GM20000 (cell line): ENCODE measurements at regions not wholly inside any gene's neighbourhood (a gene's known extent, or its start where the extent isn't known, plus 50 kb on each side); places are given as distances from the start of the nearest gene placed in this dataset.

Experiments used
- DNase-seq: peaks from one replicate; pipeline ENCODE4 v3.0.0; 2012; ENCODE audit warnings: low spot score
- TF ChIP-seq, protein P1 (sequence below): IDR thresholded peaks from 2 replicates; pipeline ENCODE4 v1.5.1; 2012; ENCODE audit warnings: mild to moderate bottlenecking, control low read depth; ENCODE audit errors: extremely low read depth, missing control alignments

DNA sequence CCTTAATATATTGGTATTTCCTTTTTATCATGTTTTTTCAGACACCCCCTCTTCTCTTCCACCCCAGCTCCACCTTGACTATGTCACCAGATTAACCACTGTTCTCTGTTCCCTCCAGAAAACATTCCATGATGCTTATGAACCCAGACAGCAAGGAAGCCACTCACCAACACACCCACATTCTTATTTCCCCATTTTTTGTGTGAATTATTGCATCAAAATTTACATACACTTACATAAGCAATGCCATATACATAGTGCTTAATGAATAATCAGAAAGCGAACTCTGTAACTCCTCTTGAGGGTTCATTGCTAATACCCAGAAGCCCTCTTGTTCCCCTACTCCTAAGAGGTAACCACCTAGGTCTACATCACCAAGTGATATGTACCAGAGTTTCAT is 182.3 kb upstream of the CDYL start:
- DNase-seq: no peak
- TF ChIP-seq, protein P1, sequence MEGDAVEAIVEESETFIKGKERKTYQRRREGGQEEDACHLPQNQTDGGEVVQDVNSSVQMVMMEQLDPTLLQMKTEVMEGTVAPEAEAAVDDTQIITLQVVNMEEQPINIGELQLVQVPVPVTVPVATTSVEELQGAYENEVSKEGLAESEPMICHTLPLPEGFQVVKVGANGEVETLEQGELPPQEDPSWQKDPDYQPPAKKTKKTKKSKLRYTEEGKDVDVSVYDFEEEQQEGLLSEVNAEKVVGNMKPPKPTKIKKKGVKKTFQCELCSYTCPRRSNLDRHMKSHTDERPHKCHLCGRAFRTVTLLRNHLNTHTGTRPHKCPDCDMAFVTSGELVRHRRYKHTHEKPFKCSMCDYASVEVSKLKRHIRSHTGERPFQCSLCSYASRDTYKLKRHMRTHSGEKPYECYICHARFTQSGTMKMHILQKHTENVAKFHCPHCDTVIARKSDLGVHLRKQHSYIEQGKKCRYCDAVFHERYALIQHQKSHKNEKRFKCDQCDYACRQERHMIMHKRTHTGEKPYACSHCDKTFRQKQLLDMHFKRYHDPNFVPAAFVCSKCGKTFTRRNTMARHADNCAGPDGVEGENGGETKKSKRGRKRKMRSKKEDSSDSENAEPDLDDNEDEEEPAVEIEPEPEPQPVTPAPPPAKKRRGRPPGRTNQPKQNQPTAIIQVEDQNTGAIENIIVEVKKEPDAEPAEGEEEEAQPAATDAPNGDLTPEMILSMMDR: no peak

DNA sequence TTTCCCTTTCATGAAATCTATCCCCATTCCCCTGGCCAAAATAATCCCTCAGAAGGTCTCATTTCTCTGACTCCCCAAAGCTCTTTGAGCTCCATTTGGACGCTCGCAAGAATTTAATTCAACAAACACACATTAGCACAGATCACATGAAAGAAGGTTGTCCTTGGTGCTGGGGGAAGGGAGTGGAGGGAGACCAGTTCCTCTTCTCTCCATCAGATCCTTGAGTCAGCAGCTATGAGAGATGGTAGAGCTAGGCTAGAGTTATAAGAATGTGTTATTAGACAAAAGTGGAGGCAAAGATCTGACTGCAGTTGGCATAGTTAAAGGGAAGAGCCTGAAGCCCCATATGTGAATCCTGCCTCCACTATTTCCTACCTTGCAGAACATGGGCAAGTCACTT is 184.2 kb upstream of the CDYL start:
- TF ChIP-seq, protein P1: no peak

DNA sequence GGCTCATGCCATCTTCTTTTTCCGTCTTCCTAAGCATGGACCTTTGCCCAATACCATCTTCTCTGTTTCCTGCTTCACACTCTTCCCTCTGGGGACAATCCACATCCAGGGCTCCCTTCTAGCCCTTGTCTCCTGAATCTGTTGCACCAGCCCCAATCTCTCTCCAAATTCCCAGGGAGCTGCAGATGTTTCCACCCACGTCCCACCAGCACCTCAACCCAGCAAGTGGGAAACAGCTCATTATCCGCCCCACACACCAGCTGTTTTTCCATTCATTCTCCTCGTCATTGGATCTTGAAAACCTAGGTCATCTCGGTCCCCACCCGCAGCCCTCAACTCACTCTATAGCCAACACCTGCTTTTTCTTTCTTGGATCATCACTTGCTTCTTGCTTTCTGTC is 185.0 kb upstream of the CDYL start:
- no peak for DNase-seq
- TF ChIP-seq, protein P1: no peak

More for the DNA sequence above, 184.2 kb upstream of the CDYL start:
- DNase-seq: no peak

DNA sequence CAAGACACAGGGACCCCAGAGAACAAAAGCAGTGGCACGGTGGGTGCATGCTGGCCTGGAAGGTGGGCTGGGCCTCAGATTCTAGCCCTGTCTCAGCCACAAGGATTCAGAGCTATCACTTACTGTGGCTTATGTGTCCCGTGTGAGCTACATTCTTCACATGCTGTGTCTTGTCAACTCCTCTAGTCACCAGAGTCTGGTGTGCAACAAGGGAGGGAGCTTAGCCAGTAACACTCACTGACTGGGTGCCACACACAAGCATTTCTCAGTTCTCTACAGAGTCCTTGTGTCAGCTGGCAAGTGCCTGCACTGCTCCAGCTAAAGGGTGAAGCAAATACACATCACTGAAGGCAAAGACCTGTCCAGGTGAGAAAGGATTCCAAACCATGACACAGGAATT is 186.9 kb upstream of the CDYL start:
- TF ChIP-seq, protein P1: no peak
- no peak for DNase-seq

DNA sequence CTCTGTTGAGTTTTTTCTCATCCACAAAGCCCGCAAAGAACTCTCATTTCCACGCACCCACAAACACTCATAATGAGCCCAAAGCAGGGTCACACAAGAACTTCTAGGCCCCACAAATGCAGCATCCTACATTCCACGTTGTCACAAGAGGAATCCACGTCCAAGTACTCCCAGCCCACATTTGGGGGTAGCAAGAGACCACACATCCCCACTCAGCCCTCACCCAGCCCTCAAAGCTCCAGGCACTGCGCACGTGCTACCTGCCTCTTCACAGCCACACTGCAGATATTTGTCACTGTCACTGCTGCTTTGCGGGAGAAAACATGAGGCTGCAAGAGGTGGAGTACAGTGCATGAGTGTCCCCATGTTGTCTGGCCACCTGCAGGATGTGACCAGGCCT is 187.6 kb upstream of the CDYL start:
- DNase-seq: no peak
- TF ChIP-seq, protein P1: no peak

DNA sequence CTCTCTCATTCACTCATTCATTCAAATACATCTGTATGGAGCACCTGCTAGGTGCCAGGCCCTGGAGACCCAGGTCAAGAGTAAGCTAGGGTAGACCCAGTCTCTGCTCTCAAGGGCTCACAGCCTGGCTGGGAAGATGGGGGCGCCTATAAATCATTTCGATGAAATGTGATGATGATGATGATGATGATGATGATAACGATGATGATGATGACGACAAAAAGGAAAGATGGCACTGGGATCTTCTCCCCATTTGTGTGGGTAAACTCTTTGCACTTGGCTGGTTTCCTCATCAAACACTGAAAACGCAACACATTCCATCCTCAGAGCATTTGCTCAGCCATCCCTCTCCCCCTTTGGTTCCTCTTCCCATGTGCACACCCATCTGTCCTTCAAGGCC is 188.0 kb upstream of the CDYL start:
- TF ChIP-seq, protein P1: no peak
- DNase-seq: no peak

DNA sequence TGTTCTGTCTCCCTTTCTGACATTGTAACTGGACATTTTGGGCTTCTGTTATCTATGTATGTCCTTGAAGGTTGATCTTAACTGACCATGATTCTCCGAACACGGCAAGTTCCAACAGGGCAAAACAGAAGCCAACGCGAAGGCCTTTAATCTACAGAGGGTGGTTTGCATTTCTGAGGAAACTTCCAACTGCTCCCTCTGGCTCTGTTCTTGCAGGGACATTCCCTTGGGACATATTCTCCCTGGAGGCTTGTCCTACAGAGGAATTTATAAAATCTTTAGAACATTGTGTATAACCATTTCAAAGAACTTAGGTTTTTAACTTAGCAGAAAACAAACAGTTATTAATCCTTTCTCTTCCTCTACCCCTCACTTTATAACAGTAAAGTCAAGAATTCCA is 189.0 kb upstream of the CDYL start:
- TF ChIP-seq, protein P1: no peak
- DNase-seq: no peak
